H9 (cell line): ENCODE measurements at regions not wholly inside any gene's neighbourhood (a gene's known extent, or its start where the extent isn't known, plus 50 kb on each side); places are given as distances from the start of the nearest gene placed in this dataset.

ENCODE experiments used
- DNase-seq: peaks from one replicate; pipeline ENCODE4 v3.0.0-alpha.2; 2017
- H2AFZ ChIP-seq: one replicate; pipeline ENCODE4 v1.6.1; 2013; ENCODE audit warnings: mild to moderate bottlenecking, low read length, control low read depth, moderate library complexity
- H2AK5ac ChIP-seq: 2 replicates; pipeline ENCODE4 v1.6.1; 2013; ENCODE audit warnings: low read length, control low read depth, mixed read lengths; ENCODE audit not compliant: insufficient read length
- H2BK120ac ChIP-seq: one replicate; pipeline ENCODE4 v1.6.1; 2013; ENCODE audit warnings: low read depth, mild to moderate bottlenecking, low read length, control low read depth, inconsistent platforms; ENCODE audit not compliant: poor library complexity, severe bottlenecking
- H2BK12ac ChIP-seq: 2 replicates; pipeline ENCODE4 v1.6.1; 2013; ENCODE audit warnings: low read length, control low read depth, mixed read lengths, low read depth; ENCODE audit not compliant: insufficient read length
- H2BK15ac ChIP-seq: 2 replicates; pipeline ENCODE4 v1.6.1; 2013; ENCODE audit warnings: low read depth, low read length, control low read depth
- H2BK20ac ChIP-seq: one replicate; pipeline ENCODE4 v1.6.1; 2013; ENCODE audit warnings: low read depth, mild to moderate bottlenecking, low read length, control low read depth, inconsistent platforms; ENCODE audit not compliant: poor library complexity, severe bottlenecking
- H2BK5ac ChIP-seq: 2 replicates; pipeline ENCODE4 v1.6.1; 2013; ENCODE audit warnings: low read length, control low read depth, mixed read lengths; ENCODE audit not compliant: insufficient read length
- H3K14ac ChIP-seq: 2 replicates; pipeline ENCODE4 v1.6.1; 2013; ENCODE audit warnings: low read length, control low read depth; ENCODE audit not compliant: insufficient read depth
- H3K18ac ChIP-seq: 2 replicates; pipeline ENCODE4 v1.6.1; 2013; ENCODE audit warnings: low read depth, mild to moderate bottlenecking, mixed read lengths, low read length, control low read depth; ENCODE audit not compliant: insufficient read length
- H3K23ac ChIP-seq: 2 replicates; pipeline ENCODE4 v1.6.1; 2013; ENCODE audit warnings: low read length, control low read depth, mixed read lengths, low read depth; ENCODE audit not compliant: insufficient read length
- H3K23me2 ChIP-seq: 2 replicates; pipeline ENCODE4 v1.6.1; 2013; ENCODE audit warnings: low read depth, mild to moderate bottlenecking, mixed read lengths, low read length, control low read depth; ENCODE audit not compliant: insufficient read length, poor library complexity, severe bottlenecking
- H3K27ac ChIP-seq: 2 replicates; pipeline ENCODE4 v1.5.1; 2013; ENCODE audit warnings: low read length, control low read depth, mixed read lengths, low read depth; ENCODE audit not compliant: insufficient read length
- H3K27me3 ChIP-seq: 2 replicates; pipeline ENCODE4 v1.6.1; 2013; ENCODE audit warnings: low read length, control low read depth, inconsistent platforms; ENCODE audit not compliant: insufficient read depth
- H3K4ac ChIP-seq: 2 replicates; pipeline ENCODE4 v1.6.1; 2013; ENCODE audit warnings: low read depth, mild to moderate bottlenecking, control low read depth, inconsistent platforms, low read length, moderate library complexity
- H3K4me1 ChIP-seq: 2 replicates; pipeline ENCODE4 v1.6.1; 2013; ENCODE audit warnings: low read length, control low read depth, inconsistent platforms; ENCODE audit not compliant: insufficient read depth
- H3K4me2 ChIP-seq: 2 replicates; pipeline ENCODE4 v1.6.1; 2013; ENCODE audit warnings: low read length, control low read depth, mixed read lengths; ENCODE audit not compliant: insufficient read length, insufficient read depth
- H3K56ac ChIP-seq: 2 replicates; pipeline ENCODE4 v1.6.1; 2013; ENCODE audit warnings: low read depth, mild to moderate bottlenecking, mixed read lengths, low read length, control low read depth; ENCODE audit not compliant: insufficient read length
- H3K79me1 ChIP-seq: 2 replicates; pipeline ENCODE4 v1.6.1; 2013; ENCODE audit warnings: low read depth, mild to moderate bottlenecking, moderate library complexity, low read length, control low read depth, inconsistent platforms; ENCODE audit not compliant: insufficient read depth, poor library complexity, severe bottlenecking
- H3K79me2 ChIP-seq: 2 replicates; pipeline ENCODE4 v1.6.1; 2013; ENCODE audit warnings: low read length, control low read depth, inconsistent platforms; ENCODE audit not compliant: insufficient read depth
- H3K9ac ChIP-seq: 2 replicates; pipeline ENCODE4 v1.6.1; 2013; ENCODE audit warnings: low read length, control low read depth, mixed read lengths; ENCODE audit not compliant: insufficient read length; ENCODE audit errors: extremely low read depth
- H3K9me3 ChIP-seq: one replicate; pipeline ENCODE4 v1.6.1; 2013; ENCODE audit warnings: low read depth, low read length, inconsistent platforms; ENCODE audit not compliant: control insufficient read depth
- H3T11ph ChIP-seq: one replicate; pipeline ENCODE4 v1.6.1; 2013; ENCODE audit warnings: mild to moderate bottlenecking, low read length, control low read depth, inconsistent platforms
- H4K20me1 ChIP-seq: one replicate; pipeline ENCODE4 v1.6.1; 2013; ENCODE audit not compliant: control insufficient read depth, insufficient read length, insufficient read depth
- H4K5ac ChIP-seq: 2 replicates; pipeline ENCODE4 v1.6.1; 2013; ENCODE audit warnings: low read depth, mild to moderate bottlenecking, mixed read lengths, low read length, control low read depth; ENCODE audit not compliant: insufficient read length
- H4K8ac ChIP-seq: replicated peaks from 2 replicates; pipeline ENCODE4 v1.6.1; 2013; ENCODE audit warnings: low read length, control low read depth, mixed read lengths, low read depth; ENCODE audit not compliant: insufficient read length
- H4K91ac ChIP-seq: 2 replicates; pipeline ENCODE4 v1.6.1; 2013; ENCODE audit warnings: low read depth, mild to moderate bottlenecking, moderate library complexity, mixed read lengths, low read length, control low read depth; ENCODE audit not compliant: insufficient read length
- H3K27ac Mint-ChIP-seq, 3 experiments: 2 replicates in 2 of 3; 3 replicates in 1 of 3; pipeline ENCODE4 v1.8.0; 2020 to 2021; ENCODE audit warnings: mixed read lengths in 3 of 3, mild to moderate bottlenecking in 1 of 3, moderate library complexity in 1 of 3
- H3K27me3 Mint-ChIP-seq: 2 replicates; pipeline ENCODE4 v1.8.0; 2021; ENCODE audit warnings: low read depth, mild to moderate bottlenecking, moderate library complexity, mixed read lengths
- H3K36me3 Mint-ChIP-seq, 3 experiments: 2 replicates in 2 of 3; 3 replicates in 1 of 3; pipeline ENCODE4 v1.8.0; 2020 to 2021; ENCODE audit warnings: low read depth in 3 of 3, mixed read lengths in 3 of 3; ENCODE audit not compliant: insufficient read depth in 1 of 3
- H3K4me1 Mint-ChIP-seq, 2 experiments: 2 replicates each; pipeline ENCODE4 v1.8.0; 2020; ENCODE audit warnings: mixed read lengths in 2 of 2
- H3K4me3 Mint-ChIP-seq, 2 experiments: 2 replicates in 1 of 2; 3 replicates in 1 of 2; pipeline ENCODE4 v1.8.0; 2020 to 2021; ENCODE audit warnings: mild to moderate bottlenecking in 2 of 2, mixed read lengths in 2 of 2, moderate library complexity in 1 of 2
- H3K9me3 Mint-ChIP-seq, 2 experiments: 2 replicates in 1 of 2; 3 replicates in 1 of 2; pipeline ENCODE4 v1.8.0; 2020; ENCODE audit warnings: mild to moderate bottlenecking in 2 of 2, mixed read lengths in 2 of 2, moderate library complexity in 1 of 2
- WGBS: extraction: QIAGEN DNeasy Blood & Tissue Kit; methylation state at CpG from one replicate; pipeline ENCODE4 v1.1.7; 2013; ENCODE audit warnings: missing lambda C conversion rate, low lambda C conversion rate, mixed read lengths; ENCODE audit not compliant: insufficient read length; ENCODE audit errors: extremely low coverage; 5-methylcytosine and 5-hydroxymethylcytosine counted together
- TF ChIP-seq, protein P1 (sequence below): fragments of 200-600 bp; sonication (generic); conservative IDR thresholded peaks from 3 replicates; pipeline ENCODE4 v1.8.0; 2021; ENCODE audit warnings: antibody characterized with exemption, mild to moderate bottlenecking

DNA sequence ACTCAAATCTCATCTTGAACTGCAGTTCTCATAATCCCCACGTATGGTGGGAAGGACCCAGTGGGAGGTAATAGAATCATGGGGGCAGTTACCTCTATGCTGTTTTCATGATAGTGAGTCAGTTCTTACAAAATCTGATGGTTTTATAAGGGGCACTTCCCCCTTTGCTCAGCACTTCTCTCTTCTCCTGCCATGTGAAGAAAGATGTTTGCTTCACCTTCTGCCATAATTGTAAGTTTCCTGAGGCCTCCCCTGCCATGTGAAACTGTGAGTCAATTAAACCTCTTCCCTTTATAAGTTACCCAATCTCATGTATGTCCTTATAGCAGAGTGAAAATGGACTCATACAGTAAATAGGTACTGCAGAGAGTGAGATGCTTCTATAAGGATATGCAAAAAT is 1050.6 kb upstream of the GRIA3 start:
- H2BK15ac ChIP-seq = no peak overlapping the region
- no peak overlapping the region for H3K4ac ChIP-seq
- no peaks in the 10 kb centered on the region for H3K9me3 ChIP-seq
- no peaks in the 10 kb centered on the region for H3K79me1 ChIP-seq
- no peak overlapping the region for H3K14ac ChIP-seq
- no peak overlapping the region for H3K27ac ChIP-seq
- no peak overlapping the region for H4K8ac ChIP-seq
- H3K23me2 ChIP-seq = no peaks in the 10 kb centered on the region
- H4K91ac ChIP-seq = no peak overlapping the region
- H2AFZ ChIP-seq = no peak overlapping the region
- Mint-ChIP-seq H3K27ac (no peak overlapping the region), H3K4me1 (peaks cover 5% of the 10 kb centered on the region in 2 experiments), H3K4me3 (no peak overlapping the region), H3K27me3 (no peaks in the 10 kb centered on the region; the same call in 1 of the 2 replicates), H3K36me3 (peaks cover 7 to 23% (median 11%) of the 10 kb centered on the region in 3 experiments), H3K9me3 (peaks cover 20 to 24% of the 10 kb centered on the region in 2 experiments; a peak in 4 of 5 replicates)
- H4K5ac ChIP-seq = no peak overlapping the region
- H3K9ac ChIP-seq = no peak overlapping the region
- no peak overlapping the region for H2BK5ac ChIP-seq
- H3K23ac ChIP-seq = no peak overlapping the region
- H3K27me3 ChIP-seq = no peaks in the 10 kb centered on the region
- no peak overlapping the region for H2BK20ac ChIP-seq
- DNase-seq = no peak
- H2BK120ac ChIP-seq = no peak overlapping the region
- no peak overlapping the region for H2AK5ac ChIP-seq
- H2BK12ac ChIP-seq = no peak overlapping the region
- H3K79me2 ChIP-seq = no peaks in the 10 kb centered on the region
- WGBS = no CpG with 5 or more reads among the region's 1 CpG
- H3K4me1 ChIP-seq = 0 out of 2 replicates have a peak, but pooled peaks cover 3% of the 10 kb centered on the region
- H3K18ac ChIP-seq = no peak overlapping the region
- H4K20me1 ChIP-seq = no peaks in the 10 kb centered on the region
- no peak overlapping the region for H3K4me2 ChIP-seq
- no peak overlapping the region for H3K56ac ChIP-seq
- no peak overlapping the region for H3T11ph ChIP-seq
- TF ChIP-seq, protein P1, sequence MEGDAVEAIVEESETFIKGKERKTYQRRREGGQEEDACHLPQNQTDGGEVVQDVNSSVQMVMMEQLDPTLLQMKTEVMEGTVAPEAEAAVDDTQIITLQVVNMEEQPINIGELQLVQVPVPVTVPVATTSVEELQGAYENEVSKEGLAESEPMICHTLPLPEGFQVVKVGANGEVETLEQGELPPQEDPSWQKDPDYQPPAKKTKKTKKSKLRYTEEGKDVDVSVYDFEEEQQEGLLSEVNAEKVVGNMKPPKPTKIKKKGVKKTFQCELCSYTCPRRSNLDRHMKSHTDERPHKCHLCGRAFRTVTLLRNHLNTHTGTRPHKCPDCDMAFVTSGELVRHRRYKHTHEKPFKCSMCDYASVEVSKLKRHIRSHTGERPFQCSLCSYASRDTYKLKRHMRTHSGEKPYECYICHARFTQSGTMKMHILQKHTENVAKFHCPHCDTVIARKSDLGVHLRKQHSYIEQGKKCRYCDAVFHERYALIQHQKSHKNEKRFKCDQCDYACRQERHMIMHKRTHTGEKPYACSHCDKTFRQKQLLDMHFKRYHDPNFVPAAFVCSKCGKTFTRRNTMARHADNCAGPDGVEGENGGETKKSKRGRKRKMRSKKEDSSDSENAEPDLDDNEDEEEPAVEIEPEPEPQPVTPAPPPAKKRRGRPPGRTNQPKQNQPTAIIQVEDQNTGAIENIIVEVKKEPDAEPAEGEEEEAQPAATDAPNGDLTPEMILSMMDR = no peak
